HG03571 (cell line): ENCODE measurements at regions not wholly inside any gene's neighbourhood (a gene's known extent, or its start where the extent isn't known, plus 50 kb on each side); places are given as distances from the start of the nearest gene placed in this dataset.
"Not testable (repeated sequence)": the region's sequence is repeated elsewhere in the genome, so short reads cannot be mapped to it uniquely, and the experiment has no call there.

Experiments used
- ATAC-seq: cut with Tn5 transposase; IDR thresholded peaks from one replicate; pipeline ENCODE4 v1.9.1; 2021; ENCODE audit not compliant: unreplicated experiment

DNA sequence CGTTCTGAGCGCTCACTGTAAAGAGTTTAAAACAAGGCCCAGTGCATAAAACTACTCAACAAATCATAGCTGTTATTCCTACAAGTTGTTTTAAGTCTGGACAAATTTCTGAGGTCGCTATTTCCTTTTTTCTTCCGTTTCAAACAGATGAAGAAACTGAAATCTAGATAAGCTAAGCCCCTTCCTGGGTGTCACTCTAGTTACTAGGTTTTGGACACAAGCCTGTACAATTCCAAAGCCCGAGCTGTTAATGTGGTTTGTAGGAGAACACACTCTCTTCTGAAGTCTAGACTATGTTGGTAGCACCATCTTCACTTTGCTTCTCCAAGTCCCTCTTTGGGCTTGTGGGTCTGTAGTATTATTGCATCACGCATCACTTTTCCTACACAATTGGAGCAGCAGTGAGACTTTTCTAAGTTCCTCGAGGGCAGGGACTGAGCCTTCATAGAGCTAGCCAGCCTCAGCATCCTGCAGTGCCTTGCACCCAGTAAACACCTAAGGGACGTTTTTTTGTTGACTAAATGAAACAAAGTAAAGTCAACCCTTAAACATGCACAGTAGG is 142.6 kb upstream of the PROK2 start:
- ATAC-seq = no peak

DNA sequence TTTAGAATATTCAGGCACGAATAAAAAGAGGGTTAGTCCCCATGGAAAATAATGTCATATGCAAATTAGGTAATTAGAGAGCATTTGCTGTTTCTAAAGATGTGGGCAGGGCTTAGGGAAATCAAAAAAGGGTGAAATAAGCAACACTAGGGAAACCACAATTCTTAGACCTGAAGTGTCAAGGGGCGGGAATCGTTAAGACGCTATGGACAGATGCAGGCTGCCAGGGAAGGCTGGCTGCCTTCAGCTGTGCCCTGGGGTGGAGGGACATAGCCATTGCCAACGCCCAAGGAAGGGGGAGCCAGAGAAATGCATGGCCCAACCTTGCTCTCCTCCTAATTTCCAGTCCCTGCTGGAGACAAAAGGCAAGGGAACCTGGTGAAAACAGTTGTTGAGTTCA is 141.7 kb upstream of the PROK2 start:
- ATAC-seq = no peak

DNA sequence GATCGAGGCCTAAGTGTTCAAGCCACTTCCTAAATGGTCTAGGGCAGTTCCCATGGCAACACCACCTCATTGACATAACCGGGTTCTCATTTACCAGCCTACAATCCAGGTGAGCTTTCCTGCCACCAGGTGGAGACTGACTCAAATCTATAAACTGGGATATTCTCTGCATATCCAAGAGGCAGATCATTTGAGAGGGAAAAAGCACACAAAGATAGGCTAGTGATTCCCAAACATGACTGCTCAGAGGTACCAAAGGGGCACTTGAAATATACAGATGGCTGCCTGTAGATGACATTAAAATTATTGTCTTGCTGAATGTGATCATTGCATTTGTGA is 141.3 kb upstream of the PROK2 start:
- no peak for ATAC-seq

DNA sequence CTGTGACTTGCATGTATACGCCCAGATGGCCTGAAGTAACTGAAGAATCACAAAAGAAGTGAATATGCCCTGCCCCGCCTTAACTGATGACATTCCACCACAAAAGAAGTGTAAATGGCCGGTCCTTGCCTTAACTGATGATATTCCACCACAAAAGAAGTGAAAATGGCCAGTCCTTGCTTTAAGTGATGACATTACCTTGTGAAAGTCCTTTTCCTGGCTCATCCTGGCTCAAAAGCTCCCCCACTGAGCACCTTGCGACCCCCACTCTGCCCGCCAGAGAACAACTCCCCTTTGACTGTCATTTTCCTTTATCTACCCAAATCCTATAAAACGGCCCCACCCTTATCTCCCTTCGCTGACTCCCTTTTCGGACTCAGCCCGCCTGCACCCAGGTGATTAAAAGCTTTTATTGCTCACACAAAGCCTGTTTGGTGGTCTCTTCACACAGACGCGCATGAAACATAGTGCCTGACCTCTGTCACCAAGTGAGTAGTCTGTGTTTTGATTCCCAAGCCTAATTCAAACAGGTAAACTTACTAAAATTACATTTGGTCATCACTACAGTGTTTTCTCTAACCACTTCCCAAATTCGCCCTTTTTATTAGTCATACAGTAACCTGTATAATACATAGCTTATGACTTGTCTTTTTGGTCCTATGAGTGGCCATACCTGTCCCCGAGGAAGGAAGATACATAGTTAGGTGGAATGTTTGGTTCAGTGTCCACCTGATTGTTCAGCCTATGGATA is 140.7 kb upstream of the PROK2 start:
- not testable (repeated sequence) for ATAC-seq

DNA sequence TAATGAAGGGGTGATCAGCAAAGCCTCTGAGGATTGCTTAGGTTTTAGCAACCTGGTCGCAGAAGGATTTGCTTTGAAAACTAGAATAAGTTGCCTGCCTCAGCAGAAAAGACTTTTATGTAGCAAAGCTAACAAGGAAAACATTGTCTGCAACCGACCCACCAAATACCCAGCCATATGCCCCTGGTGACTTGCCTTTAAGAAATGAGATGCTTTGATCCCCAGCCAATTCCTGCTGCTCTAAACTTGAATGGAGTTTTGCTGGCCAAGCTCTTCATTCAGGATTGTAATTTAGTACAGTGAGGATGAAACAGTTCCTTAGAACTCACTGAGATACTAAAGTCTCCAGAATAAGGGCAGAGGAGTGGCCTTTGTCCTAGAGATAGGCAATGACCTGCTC is 139.8 kb upstream of the PROK2 start:
- ATAC-seq = no peak

DNA sequence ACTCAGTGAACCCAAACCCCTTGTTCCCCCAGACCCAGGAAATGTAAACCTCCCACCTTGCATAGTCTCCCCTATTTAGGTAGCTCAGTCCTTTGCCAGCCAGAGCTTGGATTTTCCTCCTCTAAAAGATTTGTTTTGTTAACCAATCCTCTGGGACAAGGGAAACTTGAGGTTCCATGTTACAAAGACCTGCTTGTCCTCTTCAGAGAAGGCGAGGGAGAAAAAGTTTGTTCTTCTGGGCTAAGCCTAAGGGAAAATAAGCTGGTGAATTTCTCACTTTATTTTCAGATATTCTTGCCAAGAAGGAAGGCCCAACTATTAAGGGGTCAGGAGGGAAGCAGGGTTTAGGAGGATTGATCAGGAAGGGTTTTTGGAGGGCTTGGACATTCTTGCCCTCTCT is 136.1 kb upstream of the PROK2 start:
- no peak for ATAC-seq

DNA sequence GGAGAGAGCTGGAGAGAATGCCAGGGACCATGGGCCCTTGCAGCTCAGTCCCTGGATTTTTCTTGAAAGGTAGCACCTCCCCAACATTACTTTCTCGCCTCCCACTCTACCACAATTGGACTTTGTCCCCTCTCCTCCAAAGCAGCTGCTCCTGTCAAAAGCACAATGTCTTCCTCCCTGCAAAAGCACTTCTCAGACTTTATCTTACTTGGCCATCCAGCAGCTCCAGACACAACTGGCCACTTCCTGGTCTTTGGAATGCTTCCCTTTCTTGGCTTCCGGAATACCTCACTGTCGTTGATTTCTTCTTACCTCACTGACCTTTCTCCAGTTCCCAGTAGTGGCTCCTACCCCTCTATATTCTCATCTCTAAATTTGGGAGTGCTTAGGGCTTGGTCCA is 134.6 kb upstream of the PROK2 start:
- no peak for ATAC-seq

DNA sequence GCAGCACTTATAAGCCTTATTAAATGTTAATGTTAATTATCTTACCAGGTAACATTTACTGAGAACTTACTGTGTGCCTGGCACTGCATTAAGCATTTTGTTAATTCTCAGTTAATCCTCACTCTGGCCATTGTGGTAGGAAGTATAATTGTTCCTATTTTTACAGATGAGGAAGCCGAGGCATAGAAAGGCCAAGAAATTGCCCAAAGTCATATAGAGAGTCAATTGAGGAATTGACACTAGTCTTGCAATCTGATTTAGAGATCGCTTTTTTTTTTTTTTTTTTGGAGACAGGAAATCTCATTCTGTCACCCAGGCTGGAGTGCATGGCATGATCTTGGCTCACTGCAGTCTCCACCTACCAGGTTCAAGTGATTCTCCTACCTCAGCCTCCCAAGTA is 132.6 kb upstream of the PROK2 start:
- no peak for ATAC-seq

DNA sequence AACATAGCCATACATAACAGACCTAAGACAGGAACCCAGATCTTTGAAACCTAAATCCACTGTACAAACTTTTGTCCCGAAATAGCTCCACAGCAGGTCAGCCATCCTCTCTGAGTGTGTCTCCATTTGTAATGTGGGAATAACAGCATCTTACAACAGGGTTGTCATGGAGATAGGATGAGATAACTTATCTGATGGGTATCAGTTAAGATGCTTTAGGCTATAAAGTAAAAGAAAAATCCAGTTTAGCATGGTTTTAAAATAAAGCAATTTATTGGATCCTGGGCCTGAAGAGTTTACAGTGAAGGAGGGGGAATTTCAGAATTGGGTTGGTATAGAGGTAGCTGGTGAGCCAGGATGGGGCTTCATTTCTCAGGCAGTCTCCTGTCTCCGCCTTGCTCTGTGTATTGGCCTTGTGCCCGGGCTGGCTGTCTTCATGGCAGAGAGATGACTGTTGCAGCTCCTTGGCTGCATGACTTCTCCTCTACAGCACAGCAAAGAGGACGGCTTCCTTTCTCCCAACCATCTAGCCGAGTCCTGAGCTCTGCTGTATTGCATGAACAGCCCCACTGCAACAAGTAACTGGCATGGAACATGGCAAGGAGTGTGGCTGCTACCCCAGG is 131.9 kb upstream of the PROK2 start:
- ATAC-seq = no peak

DNA sequence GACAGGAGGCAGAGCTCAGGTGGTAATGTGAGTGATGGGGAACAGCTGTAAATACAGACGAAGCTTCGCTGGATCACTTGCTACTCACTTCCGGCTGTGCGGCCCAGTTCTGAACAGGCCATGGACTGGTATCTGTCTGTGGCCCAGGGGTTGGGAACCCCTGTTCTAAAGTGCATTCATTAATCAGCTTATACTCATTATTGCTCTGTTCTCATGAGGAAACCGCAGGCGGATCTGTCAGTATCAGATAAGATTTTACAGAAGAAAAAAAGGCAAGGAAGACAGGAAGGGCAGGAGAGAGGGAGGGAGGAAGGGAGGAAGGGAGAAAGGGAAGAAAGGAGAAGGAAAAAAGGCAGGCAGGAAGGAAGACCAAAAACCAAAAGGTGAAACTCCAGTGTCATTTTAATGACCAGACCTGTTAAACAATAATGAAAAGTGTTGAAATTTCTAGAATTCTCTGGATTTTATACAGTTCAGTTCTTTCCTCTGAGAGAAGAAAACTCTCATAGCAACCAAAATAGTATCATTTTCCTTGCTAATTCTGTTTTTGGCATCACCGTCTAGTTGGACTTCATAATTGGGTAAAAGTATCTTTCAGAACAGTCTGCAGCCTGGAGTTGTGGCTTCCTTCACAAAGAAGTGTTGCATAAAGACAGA is 128.0 kb upstream of the PROK2 start:
- ATAC-seq = no peak

DNA sequence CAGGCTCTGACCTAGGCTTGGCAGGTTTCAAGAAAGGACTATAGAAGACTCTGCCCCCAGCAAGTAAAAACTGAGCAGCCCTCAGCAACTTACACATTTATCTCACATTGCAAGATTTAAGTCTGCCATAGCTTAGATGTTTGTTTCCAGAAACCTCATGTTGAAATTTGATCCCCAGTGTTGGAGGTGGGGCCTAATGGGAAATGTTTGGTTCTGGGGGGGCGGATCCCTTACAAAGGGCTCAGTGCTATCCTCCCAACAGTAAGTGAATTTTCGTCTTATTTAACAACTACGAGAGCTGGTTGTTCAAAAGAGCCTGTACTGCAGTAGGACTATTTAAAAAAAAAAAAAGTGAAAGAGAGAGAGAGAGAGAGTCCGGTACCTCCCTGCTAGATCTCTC is 125.2 kb upstream of the PROK2 start:
- ATAC-seq = no peak

DNA sequence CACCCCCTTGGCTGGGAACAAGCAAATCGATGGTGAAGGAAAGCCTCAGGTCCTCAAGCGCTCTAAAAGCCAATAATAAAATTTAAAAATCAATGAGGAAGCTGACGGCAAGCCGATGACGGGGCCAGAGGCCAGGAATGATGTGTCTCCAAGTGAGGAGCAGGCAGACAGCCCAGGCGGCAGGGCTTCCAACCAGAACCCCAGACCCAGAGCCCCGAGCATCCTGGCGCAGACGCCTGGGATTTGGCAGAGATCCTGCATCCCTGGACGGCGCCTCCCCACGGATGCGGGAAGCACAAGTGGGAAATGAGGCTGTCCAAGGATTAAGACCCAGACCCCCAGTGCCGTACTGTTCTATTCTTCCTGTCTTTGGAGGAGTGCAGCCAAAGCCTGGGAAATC is 123.0 kb upstream of the PROK2 start:
- ATAC-seq = no peak

DNA sequence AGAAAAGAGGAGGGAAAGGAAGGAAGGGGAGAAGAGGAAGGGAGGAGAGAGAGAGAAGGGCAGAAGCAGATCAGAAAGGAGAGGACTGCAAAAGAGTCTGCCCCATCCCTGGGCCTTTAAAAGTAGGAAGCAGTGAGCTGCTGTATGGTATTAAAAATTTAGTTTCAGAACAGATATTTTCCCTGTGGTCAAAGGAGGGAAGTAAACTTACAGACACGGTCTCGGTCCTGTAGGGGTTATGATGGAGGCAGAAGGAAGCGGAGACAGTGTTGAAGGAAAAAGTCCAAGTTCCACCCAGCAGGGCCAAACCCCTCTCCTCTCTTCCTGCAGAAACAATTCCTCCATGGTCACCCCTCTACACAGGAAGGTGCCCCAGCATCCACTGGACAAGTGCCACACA is 122.0 kb upstream of the PROK2 start:
- ATAC-seq = no peak

DNA sequence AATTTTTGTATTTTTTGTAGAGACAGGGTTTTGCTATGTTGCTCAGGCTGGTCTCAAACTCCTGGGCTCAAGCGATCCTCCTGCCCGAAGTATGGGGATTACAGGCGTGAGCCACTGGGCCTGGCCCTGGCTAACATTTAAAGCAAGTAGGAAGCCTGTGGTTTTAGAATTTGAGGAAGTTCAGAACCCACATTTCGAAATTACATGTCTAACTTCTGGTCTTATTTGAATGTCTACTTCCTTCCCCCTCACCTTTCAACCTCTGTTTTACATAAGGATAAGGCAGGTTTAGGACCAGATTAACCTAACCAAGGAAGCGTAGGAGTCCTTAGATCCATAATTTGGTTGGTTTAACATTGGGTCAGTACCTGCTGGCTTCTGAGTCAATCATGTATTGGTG is 120.5 kb upstream of the PROK2 start:
- peak; percentile 86 for ATAC-seq

DNA sequence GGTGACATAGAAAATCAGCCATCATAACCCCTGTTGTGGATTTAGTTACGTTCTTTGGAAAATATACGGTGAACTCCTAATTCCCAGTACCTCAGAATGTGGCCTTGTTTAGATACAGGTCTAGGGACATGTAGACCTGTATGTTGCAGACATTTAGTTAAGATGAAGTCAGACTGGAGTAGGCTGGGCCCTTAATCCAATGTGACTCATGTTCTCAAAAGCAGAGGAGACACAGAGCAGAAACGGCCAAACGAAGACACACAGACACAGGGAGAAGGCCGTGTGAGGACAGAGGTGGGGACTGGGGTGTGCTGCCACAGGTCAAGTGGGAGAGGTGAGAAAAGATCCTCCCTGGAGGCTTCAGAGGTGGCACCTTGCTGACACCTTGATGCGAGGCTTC is 119.0 kb upstream of the PROK2 start:
- ATAC-seq = no peak

DNA sequence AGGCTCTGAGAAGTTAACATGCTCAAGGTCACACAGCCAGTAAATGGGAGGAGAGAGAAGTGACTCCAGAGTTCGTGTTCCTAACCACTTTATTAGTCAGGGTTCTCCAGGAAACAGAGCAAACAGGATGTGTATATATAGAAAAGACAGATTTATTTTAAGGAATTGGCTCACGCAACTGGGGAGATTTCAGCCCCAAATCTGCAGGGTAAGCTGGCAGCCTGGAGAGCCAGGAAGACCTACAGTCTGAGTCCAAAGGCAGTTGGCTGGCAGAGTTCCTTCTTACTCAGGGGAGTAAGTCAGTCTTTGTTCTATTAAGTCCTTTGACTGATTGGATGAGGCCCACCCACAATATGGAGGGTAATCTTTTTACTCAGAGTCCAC is 118.2 kb upstream of the PROK2 start:
- ATAC-seq = no peak

DNA sequence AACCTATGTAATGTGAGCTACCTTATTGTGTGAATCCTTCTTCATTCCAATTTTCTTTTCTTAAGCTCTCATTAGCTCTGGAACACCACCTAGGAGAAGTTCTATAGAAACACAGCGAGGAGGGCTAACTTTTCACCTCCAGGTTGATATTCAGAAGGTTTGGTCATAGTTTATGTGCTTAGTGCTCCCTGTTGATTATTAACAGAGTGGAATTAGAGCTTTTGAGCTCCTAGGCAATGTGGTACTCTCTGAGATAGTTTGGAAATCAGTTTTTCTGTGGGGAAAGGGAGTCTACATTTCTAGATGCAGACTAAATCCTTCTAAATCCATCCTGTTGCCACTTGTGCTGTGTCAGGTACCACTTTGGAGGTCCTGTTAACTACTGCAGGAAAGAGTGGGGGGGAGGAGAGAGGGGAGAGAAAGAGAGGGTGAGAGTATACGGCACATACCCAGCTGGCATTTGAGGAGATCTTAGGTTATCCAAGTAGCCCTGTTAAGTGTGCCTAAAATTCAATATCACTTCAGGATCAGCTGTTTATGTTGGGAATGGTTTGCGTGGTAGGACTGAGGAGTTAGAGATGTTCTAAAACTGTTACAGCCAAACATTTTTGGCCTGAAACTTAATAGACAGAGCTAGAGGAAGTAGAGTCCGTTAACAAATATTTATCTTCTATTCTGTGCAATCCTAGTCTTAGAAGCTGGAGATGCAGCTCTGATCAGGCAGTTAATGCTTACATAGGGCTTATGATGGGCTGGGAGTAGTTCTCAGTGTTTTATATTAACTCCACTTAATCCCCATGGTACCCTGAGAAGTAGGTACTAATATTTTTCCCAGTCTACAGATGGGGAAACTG is 117.5 kb upstream of the PROK2 start:
- ATAC-seq = no peak

DNA sequence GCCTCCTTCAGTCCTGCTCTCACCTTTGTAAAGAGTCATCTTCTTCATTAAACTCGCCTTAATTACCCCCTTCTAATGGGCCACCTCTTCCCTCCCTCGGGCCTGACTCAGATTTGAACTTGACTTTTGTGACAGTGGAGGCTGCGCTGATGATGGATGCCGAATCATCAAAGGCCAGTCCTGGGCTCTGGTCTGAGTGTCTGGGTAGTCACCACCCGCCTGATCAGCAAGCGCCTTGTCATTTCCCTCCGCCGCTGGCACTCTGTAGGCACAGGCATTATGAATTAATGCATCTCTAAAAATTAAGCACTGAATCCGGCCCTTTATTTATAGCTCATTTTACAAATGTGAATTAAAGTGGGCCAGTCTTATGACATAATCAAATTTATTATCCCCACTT is 116.7 kb upstream of the PROK2 start:
- ATAC-seq = no peak

DNA sequence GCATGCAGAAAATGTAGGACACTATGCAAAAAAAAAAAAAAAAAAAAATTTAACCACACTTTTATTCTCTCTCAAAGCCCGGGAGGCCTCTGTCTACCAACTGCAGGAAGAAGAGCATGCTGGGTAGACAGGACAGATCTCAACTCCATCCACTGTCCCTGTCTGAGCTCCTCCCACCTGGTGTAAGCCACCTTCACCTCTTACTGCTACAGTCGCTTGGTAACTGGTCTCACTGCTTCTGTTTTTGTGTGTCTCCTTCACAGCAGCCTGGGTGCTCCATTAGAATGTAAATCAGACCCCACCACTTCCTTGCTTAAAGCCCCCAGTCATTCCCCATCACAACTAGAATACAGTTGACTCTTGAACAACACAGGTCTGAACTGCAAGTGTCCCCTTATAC is 115.1 kb upstream of the PROK2 start:
- no peak for ATAC-seq

DNA sequence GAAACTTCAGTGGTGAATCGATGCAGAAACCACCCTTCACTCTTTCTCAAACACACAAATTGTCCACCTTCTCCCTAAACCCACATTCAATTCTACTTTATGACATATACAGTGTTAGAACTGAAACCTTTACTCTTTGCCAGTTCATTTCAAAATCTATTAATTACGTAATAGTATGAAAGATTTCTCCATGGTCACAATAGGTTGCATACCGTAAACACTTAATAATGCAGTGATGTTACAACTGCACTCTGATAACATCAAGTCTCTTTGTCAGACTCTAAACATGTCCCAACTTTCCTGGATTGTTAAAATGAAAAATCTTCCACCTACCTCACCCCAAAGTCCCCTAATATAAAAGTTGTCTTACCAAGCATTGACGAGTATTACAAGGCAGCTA is 111.8 kb upstream of the PROK2 start:
- no peak for ATAC-seq

DNA sequence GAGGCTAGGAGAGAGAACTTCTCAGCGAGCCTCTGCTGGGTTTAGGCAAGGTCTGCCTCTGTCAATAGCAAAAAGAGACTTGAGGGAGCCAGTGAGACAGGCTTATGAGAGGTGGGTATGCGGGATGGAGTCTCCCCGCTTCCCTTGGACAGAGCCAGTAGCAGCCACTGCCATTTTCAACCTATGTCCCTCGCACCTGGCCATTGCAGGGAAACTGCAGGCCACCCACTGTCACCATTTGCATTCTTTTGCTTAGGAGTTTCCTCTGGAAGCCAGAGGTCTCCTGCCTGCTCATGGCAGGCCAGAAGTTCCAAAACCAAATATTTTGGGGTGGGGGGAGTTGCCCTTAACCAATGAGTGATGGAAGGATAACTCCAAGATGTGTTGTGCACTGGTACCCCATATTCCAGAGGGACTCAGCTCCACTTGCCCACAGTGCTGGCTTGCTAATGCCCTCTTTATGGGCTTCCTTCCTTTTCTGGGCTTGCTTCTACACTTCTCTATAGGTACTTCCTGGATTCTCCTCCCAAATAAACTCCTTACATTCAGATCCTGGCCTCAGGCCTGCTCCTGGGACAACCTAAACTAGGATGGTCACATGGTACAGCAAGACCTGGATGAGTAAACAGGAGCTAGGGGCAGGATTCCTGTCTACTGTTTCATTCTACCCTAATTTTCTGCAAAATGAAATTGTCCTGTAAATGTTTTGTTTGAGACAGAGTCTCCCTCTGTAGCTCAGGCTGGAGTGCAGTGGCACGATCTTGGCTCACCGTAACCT is 108.9 kb upstream of the PROK2 start:
- no peak for ATAC-seq
